ENCODE measurements at regions not wholly inside any gene's neighbourhood (a gene's known extent, or its start where the extent isn't known, plus 50 kb on each side); places are given as distances from the start of the nearest gene placed in this dataset.

- TF ChIP-seq EZH2 (IDR thresholded peaks at IDR 0.05; ENCODE audit: low read length, missing control alignments), result no peak
- TF ChIP-seq, protein P1, sequence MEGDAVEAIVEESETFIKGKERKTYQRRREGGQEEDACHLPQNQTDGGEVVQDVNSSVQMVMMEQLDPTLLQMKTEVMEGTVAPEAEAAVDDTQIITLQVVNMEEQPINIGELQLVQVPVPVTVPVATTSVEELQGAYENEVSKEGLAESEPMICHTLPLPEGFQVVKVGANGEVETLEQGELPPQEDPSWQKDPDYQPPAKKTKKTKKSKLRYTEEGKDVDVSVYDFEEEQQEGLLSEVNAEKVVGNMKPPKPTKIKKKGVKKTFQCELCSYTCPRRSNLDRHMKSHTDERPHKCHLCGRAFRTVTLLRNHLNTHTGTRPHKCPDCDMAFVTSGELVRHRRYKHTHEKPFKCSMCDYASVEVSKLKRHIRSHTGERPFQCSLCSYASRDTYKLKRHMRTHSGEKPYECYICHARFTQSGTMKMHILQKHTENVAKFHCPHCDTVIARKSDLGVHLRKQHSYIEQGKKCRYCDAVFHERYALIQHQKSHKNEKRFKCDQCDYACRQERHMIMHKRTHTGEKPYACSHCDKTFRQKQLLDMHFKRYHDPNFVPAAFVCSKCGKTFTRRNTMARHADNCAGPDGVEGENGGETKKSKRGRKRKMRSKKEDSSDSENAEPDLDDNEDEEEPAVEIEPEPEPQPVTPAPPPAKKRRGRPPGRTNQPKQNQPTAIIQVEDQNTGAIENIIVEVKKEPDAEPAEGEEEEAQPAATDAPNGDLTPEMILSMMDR (conservative IDR thresholded peaks at IDR 0.05 in 1 of 2, IDR thresholded peaks at IDR 0.05 in 1 of 2; ENCODE audit: low read depth in 1 of 2, low read length in 2 of 2), result no peak
- DNase-seq (ENCODE audit: low read depth in 2 of 2), result no peak
- Histone ChIP-seq H3K4me3 (replicated peaks in 1 of 4; ENCODE audit: control extremely low read depth in 1 of 4, insufficient read depth in 1 of 4, low read depth in 3 of 4, low read length in 4 of 4) (no peak overlapping the region), H3K36me3 (ENCODE audit: control insufficient read depth, insufficient read depth, low read length) (no peaks in the 10 kb centered on the region), H3K4me1 (ENCODE audit: control insufficient read depth, extremely low read depth, insufficient read depth, low read length) (no peaks in the 10 kb centered on the region), H3K27me3 (ENCODE audit: control insufficient read depth, insufficient read depth, low read length) (no peaks in the 10 kb centered on the region), H3K9me3 (ENCODE audit: control insufficient read depth, insufficient read depth, low read depth, low read length) (no peaks in the 10 kb centered on the region), H3K4me2 (ENCODE audit: extremely low read depth, insufficient read depth, low read length) (no peak overlapping the region), H3K9ac (ENCODE audit: insufficient read depth, low read length) (no peak overlapping the region), H3K27ac (ENCODE audit: insufficient read depth, low read length) (no peak overlapping the region), H3K79me2 (ENCODE audit: control insufficient read depth, insufficient read depth, low read length) (no peaks in the 10 kb centered on the region), H4K20me1 (ENCODE audit: control insufficient read depth, extremely low read depth, insufficient read depth, low read length) (no peaks in the 10 kb centered on the region), H2AFZ (ENCODE audit: low read length) (no peak overlapping the region)
These were observed 878.1 kb downstream of the SI start for GRCh38 chr3:164200053-164200823.

DNA sequence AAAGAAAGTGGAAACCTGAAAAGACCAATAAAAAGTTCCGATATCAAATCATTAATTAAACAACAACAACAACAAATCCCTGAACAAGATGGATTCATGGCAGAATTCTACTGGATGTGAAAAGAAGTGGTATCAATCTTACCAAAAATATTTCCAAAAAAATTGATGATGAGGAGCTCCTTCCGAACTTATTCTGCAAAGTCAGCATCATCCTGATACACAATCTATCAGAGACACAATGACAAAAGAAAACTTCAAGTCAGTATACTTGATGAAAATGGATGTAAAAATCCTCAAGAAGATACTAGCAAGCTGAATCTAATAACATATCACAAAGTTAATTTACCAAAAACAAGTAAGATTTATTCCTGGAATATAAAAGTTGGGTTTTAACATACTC, 881.8 kb downstream of the SI start:
- H3K36me3 ChIP-seq (ENCODE audit: control insufficient read depth, insufficient read depth, low read length), result no peaks in the 10 kb centered on the region
- H3K9ac ChIP-seq (ENCODE audit: insufficient read depth, low read length), result no peak overlapping the region
- H3K4me1 ChIP-seq (ENCODE audit: control insufficient read depth, extremely low read depth, insufficient read depth, low read length), result no peaks in the 10 kb centered on the region
- H3K4me2 ChIP-seq (ENCODE audit: extremely low read depth, insufficient read depth, low read length), result no peak overlapping the region
- no peaks in the 10 kb centered on the region for H3K9me3 ChIP-seq (ENCODE audit: control insufficient read depth, insufficient read depth, low read depth, low read length)
- TF ChIP-seq, protein P1 (conservative IDR thresholded peaks at IDR 0.05 in 1 of 2, IDR thresholded peaks at IDR 0.05 in 1 of 2; ENCODE audit: low read depth in 1 of 2, low read length in 2 of 2), result no peak
- no peak for TF ChIP-seq EZH2 (IDR thresholded peaks at IDR 0.05; ENCODE audit: low read length, missing control alignments)
- H3K27me3 ChIP-seq (ENCODE audit: control insufficient read depth, insufficient read depth, low read length), result no peaks in the 10 kb centered on the region
- H3K4me3 ChIP-seq (replicated peaks in 1 of 4; ENCODE audit: control extremely low read depth in 1 of 4, insufficient read depth in 1 of 4, low read depth in 3 of 4, low read length in 4 of 4), result no peak overlapping the region
- no peaks in the 10 kb centered on the region for H4K20me1 ChIP-seq (ENCODE audit: control insufficient read depth, extremely low read depth, insufficient read depth, low read length)
- H2AFZ ChIP-seq (ENCODE audit: low read length), result no peak overlapping the region
- H3K27ac ChIP-seq (ENCODE audit: insufficient read depth, low read length), result no peak overlapping the region
- no peak for DNase-seq (ENCODE audit: low read depth in 2 of 2)
- no peaks in the 10 kb centered on the region for H3K79me2 ChIP-seq (ENCODE audit: control insufficient read depth, insufficient read depth, low read length)

GRCh38 chr3:164194842-164195241, 883.5 kb downstream of the SI start:
- Histone ChIP-seq H3K36me3 (ENCODE audit: control insufficient read depth, insufficient read depth, low read length) (no peaks in the 10 kb centered on the region), H3K4me2 (ENCODE audit: extremely low read depth, insufficient read depth, low read length) (no peak overlapping the region), H3K27me3 (ENCODE audit: control insufficient read depth, insufficient read depth, low read length) (no peaks in the 10 kb centered on the region), H3K79me2 (ENCODE audit: control insufficient read depth, insufficient read depth, low read length) (no peaks in the 10 kb centered on the region), H3K27ac (ENCODE audit: insufficient read depth, low read length) (no peak overlapping the region), H3K9me3 (ENCODE audit: control insufficient read depth, insufficient read depth, low read depth, low read length) (no peaks in the 10 kb centered on the region), H3K4me3 (replicated peaks in 1 of 4; ENCODE audit: control extremely low read depth in 1 of 4, insufficient read depth in 1 of 4, low read depth in 3 of 4, low read length in 4 of 4) (no peak overlapping the region), H2AFZ (ENCODE audit: low read length) (no peak overlapping the region), H3K4me1 (ENCODE audit: control insufficient read depth, extremely low read depth, insufficient read depth, low read length) (no peaks in the 10 kb centered on the region), H3K9ac (ENCODE audit: insufficient read depth, low read length) (no peak overlapping the region), H4K20me1 (ENCODE audit: control insufficient read depth, extremely low read depth, insufficient read depth, low read length) (no peaks in the 10 kb centered on the region)
- TF ChIP-seq, protein P1 (conservative IDR thresholded peaks at IDR 0.05 in 1 of 2, IDR thresholded peaks at IDR 0.05 in 1 of 2; ENCODE audit: low read depth in 1 of 2, low read length in 2 of 2), result no peak
- TF ChIP-seq EZH2 (IDR thresholded peaks at IDR 0.05; ENCODE audit: low read length, missing control alignments), result no peak
- no peak for DNase-seq (ENCODE audit: low read depth in 2 of 2)
